ENCODE measurements at regions not wholly inside any gene's neighbourhood (a gene's known extent, or its start where the extent isn't known, plus 50 kb on each side); places are given as distances from the start of the nearest gene placed in this dataset.
"Not testable (repeated sequence)": the region's sequence is repeated elsewhere in the genome, so short reads cannot be mapped to it uniquely, and the experiment has no call there.

DNA sequence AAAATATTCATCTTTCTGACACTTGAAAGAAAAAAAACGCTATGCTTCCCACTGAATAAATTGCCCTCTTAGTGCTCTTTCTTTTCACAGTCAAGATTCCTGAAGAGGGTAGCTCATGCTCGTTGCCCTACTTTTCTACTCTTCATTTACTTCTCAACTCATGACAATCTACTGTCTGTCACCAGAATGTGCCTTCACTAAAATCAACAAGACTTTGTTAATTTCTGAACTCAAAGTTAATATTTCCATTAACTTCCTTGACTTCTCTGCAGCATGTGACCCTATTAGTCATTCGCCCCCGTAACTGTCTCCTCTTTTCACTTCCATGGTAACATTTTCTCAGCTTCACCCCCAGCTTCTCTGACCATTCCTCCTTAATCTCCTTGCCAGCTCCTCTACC lies 98.9 kb upstream of the MAPRE2 start:
- DNase-seq = no peak

DNA sequence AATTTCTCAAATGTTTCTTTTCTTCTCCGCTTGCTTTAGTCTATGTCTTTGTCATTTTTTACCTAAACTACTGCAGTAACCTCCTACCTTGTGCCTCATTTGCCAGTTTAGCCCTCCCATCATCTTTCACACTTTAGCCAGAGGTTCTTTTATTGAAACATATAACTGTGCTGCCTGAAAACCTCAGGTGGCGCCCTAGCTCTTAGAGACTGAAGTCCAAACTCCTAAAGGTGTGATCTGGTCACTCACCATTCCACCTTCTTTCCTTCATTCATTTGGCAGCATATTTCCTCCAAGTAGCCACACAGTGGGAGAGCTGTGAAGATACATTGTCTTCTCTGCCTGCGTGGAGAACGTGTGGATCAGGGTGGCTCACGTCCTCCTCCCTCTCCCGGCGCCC lies 98.2 kb upstream of the MAPRE2 start:
- DNase-seq = no peak

DNA sequence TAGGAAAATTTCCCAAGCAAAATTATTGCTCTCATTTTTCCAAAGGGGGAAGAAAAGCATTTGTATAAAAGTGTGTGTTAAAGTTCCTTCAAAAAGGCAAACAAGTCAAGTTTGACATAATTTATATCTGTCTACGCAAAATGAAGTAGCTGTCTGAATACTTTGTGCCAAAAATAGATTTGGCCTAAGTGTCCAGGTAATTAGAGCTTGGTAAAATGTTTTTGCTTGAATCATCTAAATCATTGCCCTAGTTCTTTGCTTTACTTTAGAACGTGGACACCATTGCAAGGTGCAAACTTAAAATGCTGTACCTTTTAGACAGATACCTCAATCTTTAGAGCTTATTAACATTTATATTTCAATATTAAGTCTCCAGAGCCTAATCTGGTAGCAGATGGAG lies 97.6 kb upstream of the MAPRE2 start:
- DNase-seq = no peak

DNA sequence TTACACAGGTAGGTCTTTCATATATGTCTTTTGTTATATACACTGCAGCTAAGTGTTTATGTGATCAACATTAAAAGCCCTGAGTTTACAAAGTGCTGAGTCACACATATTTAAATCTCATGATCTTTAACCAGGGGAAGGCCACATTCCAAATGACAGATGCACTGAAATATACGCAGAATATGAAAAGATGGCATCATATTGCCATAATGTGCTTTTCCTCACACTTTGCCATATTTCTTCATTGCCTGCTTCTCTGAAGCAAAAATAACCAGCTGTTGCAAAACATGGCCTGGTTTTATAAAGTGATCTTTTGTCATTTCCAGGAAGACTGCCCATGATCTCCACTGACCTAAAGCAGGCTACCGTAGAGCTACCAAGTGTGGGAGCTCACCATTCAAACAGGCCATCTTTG lies 93.5 kb upstream of the MAPRE2 start:
- no peak for DNase-seq

DNA sequence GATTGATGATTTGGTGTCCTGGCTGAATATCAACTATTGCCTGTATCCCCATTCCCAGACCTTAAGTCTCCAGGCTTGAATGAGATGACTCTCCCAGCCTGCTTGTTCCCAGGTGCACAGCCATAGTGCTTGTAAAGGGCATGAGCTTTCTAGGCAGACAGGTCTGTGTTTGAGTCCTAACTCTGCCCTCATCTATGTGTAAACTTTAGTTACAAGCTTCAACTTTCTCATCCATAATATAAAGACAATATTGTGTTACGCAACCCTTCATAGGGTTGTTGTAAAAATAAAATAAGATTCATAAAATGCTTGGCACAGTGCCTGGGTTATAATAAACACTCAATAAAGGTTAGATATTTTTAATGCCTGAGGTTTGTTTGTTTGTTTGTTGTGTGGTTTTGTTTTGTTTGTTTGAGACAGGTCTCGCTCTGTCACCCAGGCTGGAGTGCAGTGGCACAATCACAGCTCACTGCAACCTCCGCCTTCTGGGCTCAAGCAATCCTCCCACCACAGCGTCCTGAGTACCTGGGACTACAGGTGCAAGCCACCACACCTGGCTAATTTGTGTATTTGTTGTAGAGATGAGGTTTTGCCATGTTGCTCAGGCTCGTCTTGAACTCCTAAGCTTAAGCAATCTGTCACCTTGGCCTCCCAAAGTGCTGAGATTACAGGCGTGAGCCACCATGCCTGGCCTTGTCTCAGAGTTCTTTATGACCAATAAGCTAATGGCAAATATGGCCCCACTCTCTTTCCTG lies 89.4 kb upstream of the MAPRE2 start:
- no peak for DNase-seq

DNA sequence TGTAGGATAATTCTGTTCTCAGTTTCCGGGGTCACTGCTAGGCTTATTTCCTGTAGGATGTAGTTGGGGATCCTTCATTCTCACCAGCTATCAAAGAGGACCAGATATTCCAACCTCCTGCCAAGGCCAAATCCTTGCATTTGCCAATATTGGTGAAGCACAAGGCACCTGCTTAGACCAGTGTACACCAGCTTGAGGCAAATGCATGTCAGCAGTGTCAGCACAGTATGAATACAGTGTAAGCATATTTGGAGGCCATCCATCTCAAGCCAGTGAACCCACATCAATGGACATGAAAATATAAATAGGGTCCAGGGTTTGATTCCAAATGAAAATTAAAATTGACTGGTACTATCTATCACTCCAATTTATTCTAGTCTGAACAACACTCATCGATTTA lies 88.0 kb upstream of the MAPRE2 start:
- DNase-seq = no peak

DNA sequence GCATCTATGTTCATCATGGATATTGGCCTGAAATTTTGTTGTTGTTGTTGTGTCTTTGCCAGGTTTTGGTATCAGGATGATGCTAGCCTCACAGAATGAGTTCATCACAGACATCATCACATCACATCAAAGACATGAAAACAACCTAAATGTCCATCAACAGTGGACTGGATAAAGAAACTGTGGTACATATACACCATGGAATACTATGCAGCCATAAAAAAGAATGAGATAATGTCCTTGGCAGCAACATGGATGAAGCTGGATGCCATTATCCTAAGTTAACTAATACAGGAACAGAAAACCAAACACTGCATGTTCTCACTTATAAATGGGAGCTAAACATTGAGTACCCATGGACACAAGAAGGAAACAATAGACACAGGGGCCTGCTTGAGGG lies 85.7 kb upstream of the MAPRE2 start:
- not testable (repeated sequence) for DNase-seq

DNA sequence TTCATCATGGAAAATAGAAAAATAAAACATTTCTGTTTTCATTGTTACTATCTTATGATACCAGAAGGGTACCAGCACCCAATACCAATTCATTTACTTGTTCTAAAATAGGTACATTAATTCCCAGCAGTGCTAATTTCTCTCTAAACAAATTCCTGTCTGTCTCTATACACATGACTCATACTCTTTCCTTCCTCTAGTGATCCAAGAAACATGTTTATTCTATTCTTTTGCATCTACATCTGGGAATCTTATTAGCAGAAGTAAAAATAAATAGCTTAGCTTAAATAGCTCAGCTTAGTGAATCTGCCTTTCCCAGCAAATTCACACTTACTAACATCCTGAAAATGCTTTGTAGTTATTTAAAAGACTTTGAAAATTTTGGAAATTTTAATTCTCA lies 84.5 kb upstream of the MAPRE2 start:
- no peak for DNase-seq

DNA sequence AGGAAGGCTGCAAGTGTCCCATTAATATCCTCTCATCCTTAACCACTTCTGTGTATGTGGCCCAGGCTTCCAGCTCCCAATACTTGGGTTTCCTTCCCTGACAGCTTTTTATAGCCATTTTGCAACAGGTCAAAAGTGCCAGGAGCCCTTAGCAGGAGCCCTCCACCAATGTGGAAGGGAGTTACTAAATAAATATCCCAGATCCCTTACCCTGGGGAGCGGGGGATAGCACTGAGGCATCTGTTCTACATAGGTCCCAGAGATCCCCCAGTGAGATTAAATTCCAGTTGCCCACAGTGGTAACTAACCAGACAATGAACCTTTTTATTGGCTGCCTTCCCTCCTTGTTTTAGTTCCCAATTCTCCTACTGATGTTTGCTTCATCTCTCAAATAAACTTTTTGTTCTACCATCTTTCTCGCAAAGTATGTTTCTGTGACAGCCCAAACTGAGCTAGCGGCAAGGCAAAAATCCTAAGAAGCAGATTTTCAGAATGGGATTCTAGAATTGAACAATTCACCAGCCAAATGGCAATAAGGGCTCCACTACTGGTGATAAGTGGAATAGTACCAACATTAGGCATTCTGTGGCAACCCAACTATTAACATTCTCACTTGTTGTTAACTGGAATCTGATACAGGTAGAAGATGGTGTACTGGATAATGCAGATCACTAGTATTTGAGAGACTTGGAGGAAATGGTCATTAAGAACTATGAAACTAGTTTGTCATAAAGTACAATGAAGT lies 83.9 kb upstream of the MAPRE2 start:
- no peak for DNase-seq

DNA sequence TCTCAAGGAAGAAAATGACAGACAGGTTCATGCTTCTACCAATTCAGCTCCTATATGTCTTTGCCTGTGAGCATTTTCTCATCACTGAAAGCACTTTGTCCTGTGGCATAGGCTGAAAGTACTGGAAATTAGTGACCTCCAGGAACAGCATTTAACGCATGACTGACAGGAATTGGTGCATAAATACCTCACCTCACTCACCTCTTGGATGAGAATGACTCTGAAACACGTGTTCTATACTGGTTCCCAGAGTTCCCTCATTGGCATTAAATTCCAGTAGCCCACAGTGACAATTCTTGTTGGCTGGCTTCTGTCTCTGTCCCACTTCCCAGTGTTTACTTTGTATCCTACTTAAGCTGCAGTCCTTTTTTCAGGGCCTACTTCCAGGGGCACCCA lies 83.4 kb upstream of the MAPRE2 start:
- no peak for DNase-seq

DNA sequence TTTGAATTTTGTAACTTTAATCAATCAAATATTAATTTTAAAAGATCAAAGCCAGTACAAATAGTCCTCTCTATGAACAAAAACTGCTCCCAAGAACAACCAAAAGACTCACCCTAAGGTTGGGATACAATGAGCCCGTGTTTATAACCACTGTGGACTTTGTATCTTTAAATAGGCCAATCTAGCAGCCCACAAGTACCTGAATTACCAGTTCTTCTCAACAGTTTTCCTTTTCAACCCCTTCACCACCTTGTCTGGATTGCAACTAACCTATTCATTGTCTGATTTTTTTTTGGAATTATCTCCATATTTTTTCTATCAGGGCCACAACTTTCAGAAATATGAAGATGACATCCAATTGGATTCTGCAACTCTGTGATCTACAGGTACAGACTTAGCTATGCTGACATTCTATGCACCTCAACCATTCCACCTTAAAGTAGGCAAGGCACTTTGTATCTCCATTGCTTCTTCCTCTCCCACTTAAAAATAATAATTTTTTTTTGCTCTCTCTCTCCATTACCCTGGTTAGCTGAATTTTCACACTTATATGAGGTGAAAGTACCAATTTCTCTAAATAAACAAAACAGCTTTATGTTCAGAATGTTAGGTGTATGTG lies 81.9 kb upstream of the MAPRE2 start:
- DNase-seq = no peak

DNA sequence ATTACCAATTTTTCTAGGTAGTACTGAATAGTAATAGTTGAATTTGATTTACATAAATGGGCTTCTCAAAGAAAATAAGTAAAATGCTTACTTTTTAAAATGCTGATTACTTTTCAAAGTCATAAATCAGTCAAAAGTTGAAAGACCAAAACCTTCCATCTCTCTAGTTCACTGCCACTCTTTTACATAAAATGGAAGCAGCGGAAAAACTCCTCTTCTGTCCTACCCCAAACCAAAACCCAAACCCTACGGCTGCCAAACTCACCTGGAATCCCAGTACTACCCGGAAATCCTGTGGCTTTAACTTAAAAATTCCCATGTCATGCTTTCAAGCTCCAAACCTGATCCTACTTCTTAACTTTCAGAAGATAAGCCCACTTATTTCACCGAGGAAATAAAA lies 81.2 kb upstream of the MAPRE2 start:
- no peak for DNase-seq

DNA sequence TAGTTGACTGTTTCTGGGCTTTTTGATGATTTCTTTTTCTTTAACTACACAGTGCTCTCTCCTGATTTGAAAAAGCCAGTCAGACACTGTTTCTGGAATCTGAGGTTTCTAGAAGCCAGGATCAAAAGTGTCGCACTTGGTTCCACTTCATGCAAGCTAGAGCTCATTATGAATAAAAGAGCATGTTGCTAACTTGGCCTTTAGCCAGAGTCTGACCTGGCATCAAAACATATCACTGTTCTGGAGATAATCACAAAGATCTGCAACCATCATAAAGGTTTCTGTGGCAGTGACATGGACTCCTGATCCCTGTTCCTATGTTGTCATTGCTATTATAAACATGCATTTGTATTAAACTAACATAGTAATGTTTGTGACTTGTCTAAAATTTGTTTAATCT lies 76.1 kb upstream of the MAPRE2 start:
- DNase-seq = no peak

DNA sequence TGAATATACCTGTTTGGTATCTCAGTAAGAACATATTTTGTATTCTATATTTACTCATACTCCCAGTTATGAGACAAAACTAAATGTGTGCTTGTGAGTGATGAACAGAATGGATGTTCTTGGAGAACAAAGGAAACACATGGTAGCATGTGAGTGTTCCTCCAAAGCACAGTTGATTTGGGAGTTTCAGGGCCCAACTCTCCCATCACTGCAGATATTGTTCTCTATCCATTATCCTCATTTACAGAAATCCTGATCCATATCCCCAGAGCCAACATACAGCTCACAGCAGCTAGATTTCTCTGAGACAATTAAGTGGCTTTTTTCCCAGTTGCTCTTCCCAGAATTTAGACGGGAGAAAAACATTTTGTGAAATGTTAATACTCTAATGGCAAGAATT lies 75.6 kb upstream of the MAPRE2 start:
- no peak for DNase-seq

DNA sequence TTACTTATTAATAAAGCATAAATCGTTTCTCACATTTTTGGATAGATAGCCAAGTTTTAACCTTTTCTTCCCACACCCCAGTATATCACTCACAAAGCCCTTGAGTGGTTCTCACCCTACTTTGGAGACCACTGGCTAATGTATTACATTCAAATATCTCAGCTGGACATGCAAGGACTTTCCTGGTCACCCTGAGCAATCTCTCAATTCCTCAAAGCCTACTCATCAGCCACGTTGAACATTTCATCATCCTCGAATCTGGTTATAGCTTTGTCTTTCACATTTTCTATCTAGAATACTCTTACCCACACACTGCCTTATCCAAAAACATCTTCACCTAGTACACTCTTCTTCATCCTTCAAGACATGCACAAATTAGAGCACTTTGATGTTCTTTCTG lies 71.1 kb upstream of the MAPRE2 start:
- no peak for DNase-seq

DNA sequence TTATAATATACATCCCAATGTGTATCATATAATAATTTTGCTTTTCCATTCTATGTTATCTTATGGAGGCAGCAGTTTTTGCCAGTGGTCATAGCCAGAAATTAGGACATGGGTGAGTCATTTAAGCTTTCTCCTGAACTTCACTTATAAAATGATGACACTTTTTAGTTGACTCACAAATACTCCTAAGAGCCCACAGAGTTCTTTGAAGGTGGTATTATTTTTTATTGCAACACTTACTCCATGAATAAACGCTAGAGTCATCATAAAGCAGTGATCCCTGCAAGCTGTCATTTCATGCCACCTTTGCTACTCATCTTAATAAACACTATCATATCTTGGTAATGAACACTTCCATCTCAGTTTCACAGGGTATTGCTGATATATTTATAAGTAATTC lies 69.9 kb upstream of the MAPRE2 start:
- DNase-seq = no peak

DNA sequence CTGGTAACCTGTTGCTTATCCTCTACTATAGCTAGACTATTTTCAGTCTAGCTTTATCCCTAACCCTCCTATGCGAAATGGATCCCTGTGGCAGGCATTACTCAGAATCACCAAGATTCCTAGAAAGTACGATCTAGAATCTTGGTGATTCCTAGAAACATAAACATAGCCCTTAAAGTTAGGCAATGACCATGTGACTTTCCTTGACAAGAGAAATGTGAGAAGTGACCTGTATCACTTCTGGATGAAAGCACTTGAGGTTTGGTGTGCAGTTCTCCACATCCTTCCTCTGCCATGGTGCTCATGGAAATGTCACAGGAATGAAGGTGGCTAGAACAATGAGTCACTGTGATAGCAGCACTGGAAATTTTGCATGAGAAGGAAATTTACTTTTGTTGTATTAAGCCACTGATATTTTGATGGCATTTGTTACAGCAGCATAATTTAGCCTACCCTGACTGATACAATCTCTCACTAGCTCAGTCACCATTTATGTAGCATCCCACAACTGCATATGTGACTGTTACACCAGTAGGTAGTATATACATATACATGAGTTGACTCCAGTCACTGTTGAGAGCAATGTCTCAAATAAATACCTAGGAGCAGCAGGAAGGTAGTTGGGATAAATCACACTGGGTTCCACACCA lies 68.3 kb upstream of the MAPRE2 start:
- DNase-seq = no peak

DNA sequence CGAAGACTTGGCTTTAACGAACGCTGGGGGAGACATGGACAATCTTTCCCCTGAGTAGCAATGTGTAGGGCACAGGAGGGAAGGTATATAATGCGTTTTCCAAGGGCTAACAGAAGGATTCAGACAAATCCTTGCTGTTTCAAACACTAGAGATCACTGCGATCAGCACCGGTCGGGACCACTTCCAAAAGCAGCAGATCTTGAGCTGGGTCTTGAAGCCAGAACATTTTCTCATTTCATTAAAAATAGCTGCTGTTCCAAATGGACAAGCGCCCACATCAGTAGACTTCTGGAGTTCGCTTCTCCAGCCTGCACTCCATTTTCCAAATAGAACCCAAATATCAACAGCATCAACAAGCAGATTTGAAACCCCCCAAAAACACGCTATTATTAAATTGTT lies 65.1 kb upstream of the MAPRE2 start:
- DNase-seq = no peak

DNA sequence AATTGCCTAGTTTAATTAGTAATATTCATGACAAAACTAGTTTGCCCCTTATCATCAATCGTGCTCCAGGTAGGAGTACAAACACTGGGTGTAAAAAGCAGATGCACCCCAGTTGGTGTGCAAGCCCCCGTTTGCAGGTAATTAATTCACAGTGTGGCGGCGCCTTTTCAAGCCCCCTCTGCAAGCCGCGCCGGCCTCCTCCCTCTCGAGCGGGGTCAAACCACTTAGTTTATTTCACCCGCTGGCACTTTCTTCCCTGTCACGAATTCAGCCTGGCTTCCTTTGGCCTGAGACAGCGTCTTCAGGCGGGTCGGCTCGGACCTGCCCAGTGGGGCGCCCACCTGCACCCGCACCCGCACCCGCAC lies 64.7 kb upstream of the MAPRE2 start:
- no peak for DNase-seq

DNA sequence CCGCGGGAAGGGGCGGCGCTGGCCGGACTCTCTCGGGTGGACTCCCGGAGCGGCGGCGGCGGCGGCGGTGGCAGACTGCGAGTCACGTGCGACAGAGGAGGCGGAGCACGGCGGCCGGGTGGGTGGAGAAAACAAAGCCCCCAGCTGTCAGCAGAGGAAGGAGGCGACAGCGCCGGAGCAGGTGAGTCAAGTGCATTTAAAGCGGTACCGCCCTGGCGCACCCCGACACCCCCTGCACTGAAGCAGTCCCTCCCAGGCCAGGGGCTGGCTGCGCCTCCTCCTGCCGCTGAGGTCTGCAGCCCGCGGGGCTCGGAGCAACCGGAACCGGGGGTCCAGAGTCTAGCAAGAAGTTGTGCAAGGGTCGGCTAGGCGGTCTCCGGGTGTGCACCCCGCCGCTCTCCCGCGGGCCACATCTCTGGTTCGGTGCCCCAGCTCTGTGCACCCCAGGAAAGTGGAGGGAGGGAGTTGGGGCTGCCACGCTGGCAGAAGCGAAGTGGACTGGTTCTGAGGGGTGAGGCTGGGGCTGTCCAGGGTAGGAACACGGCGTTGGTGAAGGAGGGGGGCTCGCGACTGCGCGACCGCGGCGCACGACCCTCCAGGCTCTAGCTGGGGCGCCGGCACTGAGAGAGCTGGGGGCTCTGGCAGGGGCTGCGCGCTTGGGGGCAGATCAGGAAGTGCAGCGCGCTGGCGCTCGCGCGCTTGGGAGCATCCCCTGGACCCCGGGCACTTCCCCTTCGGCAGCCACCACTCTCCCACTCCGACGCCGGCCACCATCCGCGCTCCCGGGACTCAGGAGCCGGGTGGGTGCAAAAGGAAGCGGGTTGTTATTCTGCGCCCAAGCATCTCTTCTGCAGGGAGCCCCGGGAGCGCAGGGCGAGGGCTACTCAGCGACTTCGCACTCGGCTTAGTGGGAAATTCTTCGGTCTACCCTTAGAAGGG lies 64.0 kb upstream of the MAPRE2 start:
- DNase-seq = peak; percentile 38

DNA sequence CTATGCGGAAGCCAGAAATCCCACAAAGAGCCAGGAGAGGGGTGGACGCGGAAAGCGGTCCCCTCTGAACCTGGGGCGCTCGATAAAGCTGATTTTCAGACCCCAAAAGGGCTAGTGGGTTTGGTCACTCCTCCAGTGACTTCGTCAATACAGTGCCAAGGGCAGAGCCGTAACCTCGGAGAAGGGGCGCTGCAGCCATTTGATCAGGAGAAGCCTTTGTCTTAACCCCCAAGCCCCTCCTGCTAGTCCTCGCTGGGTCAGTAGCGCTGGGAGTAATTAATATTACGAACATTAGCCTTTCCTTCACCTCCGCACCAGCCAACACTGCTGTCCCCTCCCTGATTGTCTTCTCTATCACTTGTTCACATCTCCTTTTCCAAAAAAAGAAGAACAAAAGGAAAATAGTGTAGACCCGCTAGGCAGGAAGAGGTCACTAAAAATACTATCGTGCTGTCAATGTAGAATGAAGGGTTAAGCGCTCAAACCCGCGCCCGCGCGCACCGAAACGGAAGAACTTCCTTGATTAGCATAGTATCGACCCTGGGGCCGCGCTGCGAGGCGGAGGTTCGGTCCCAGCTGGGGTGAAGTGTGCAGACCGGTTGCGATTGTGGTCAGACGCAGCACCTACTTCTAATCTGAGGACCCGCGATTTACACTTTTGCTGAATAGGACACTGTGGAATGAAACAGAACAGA lies 63.2 kb upstream of the MAPRE2 start:
- DNase-seq = no peak

DNA sequence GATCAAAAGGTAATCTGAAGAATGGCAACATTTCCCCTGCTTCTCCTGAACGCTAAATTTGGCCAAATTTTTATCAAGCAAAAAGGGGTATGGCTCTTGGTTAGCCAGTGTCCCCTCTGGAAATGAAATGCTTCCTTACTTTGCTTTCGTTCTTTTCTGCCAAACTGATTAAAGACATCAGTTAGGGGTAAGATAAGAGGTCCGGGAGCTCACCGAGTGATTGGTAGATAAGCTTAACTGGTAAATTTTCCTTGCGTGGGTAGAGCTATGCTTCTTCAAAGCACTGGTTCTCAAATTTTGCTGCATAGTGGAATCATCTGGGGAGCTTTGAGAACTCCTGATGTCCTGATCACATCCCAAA lies 62.7 kb upstream of the MAPRE2 start:
- no peak for DNase-seq

Data from NCI-H1436 treated with DMSO at 0.1 percent for 48 hours (cell line).